Choroid plexus epithelial cell (primary cell): ENCODE measurements at regions not wholly inside any gene's neighbourhood (a gene's known extent, or its start where the extent isn't known, plus 50 kb on each side); places are given as distances from the start of the nearest gene placed in this dataset.

Experiments
- DNase-seq: peaks from one replicate; pipeline ENCODE4 v3.0.0-alpha.2; 2010; ENCODE audit warnings: low read depth
- H3K4me3 ChIP-seq: 2 replicates; pipeline ENCODE4 v1.5.1; 2011; ENCODE audit warnings: low read depth, mild to moderate bottlenecking, control low read depth, low read length, moderate library complexity
- CTCF ChIP-seq: conservative IDR thresholded peaks from 2 replicates; pipeline ENCODE4 v1.5.1; 2011; ENCODE audit warnings: low read depth, mild to moderate bottlenecking, control low read depth, inconsistent platforms, low read length, moderate library complexity

GRCh38 chr13:111912991-111913760, 153.8 kb upstream of the SOX1 start:
- no peak for TF ChIP-seq CTCF
- H3K4me3 ChIP-seq: no peak overlapping the region
- DNase-seq: no peak

GRCh38 chr13:111913761-111914140, 153.2 kb upstream of the SOX1 start:
- no peak overlapping the region for H3K4me3 ChIP-seq
- no peak for TF ChIP-seq CTCF
- no peak for DNase-seq

GRCh38 chr13:111914241-111915103, 152.5 kb upstream of the SOX1 start:
- no peak for DNase-seq
- H3K4me3 ChIP-seq: no peak overlapping the region
- no peak for TF ChIP-seq CTCF

DNA sequence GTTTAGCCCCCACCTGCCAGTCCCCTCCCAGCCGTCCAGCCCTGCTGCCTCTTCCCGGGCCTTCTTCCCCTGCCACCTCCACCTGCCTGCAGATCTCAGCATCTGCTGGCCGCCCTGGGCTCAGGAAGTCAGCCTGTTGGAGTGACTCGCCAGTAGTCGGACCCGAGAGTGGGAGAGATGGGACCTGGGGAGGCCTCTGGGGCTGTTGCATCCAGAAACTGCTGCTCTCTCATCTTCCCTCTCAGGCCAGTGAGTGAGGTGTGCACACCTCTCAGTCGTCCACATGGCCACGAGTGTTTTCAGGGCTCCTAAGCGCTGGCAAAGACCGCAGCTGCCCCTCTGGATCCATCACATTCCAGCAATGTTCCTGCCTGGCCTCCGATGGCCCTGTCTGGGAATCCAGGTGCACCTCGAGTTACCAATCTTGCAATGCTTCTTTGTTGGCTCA, 151.8 kb upstream of the SOX1 start:
- no peak for DNase-seq
- TF ChIP-seq CTCF: no peak
- H3K4me3 ChIP-seq: no peak overlapping the region

GRCh38 chr13:111916201-111916600, 150.7 kb upstream of the SOX1 start:
- TF ChIP-seq CTCF: no peak
- no peak for DNase-seq
- H3K4me3 ChIP-seq: no peak overlapping the region

GRCh38 chr13:111917086-111917485, 149.9 kb upstream of the SOX1 start:
- H3K4me3 ChIP-seq: no peak overlapping the region
- no peak for DNase-seq
- TF ChIP-seq CTCF: no peak

- TF ChIP-seq CTCF: no peak
- H3K4me3 ChIP-seq: no peak overlapping the region
- DNase-seq: no peak
Observed at GRCh38 chr13:111917901-111918300, 149.0 kb upstream of the SOX1 start.
